ENCODE measurements at regions not wholly inside any gene's neighbourhood (a gene's known extent, or its start where the extent isn't known, plus 50 kb on each side); places are given as distances from the start of the nearest gene placed in this dataset.

GRCh38 chr1:98256700-98257099, 335.9 kb upstream of the DPYD start:
- TF ChIP-seq CTBP1 (IDR thresholded peaks at IDR 0.05; ENCODE audit: borderline replicate concordance): no peak
- no peak for TF ChIP-seq FOXK2 (IDR thresholded peaks at IDR 0.05)
- no peak for TF ChIP-seq ARNT (IDR thresholded peaks at IDR 0.05)
- TF ChIP-seq, protein P1, sequence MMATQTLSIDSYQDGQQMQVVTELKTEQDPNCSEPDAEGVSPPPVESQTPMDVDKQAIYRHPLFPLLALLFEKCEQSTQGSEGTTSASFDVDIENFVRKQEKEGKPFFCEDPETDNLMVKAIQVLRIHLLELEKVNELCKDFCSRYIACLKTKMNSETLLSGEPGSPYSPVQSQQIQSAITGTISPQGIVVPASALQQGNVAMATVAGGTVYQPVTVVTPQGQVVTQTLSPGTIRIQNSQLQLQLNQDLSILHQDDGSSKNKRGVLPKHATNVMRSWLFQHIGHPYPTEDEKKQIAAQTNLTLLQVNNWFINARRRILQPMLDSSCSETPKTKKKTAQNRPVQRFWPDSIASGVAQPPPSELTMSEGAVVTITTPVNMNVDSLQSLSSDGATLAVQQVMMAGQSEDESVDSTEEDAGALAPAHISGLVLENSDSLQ (IDR thresholded peaks at IDR 0.05): no peak
- TF ChIP-seq ELF4 (IDR thresholded peaks at IDR 0.05): no peak
- no peak for TF ChIP-seq FOXM1 (IDR thresholded peaks at IDR 0.05; ENCODE audit: borderline replicate concordance)
- TF ChIP-seq ZNF384 (IDR thresholded peaks at IDR 0.05): no peak
- no peak for TF ChIP-seq HDGF (IDR thresholded peaks at IDR 0.05; ENCODE audit: borderline replicate concordance)
- TF ChIP-seq FOXA1 (IDR thresholded peaks at IDR 0.05): no peak
- TF ChIP-seq SUZ12 (IDR thresholded peaks at IDR 0.05): no peak
- no peak for TF ChIP-seq TARDBP (IDR thresholded peaks at IDR 0.05)
- TF ChIP-seq SP1 (IDR thresholded peaks at IDR 0.05): no peak
- no peak for TF ChIP-seq LEF1 (IDR thresholded peaks at IDR 0.05; ENCODE audit: borderline replicate concordance)
- TF ChIP-seq BHLHE40 (IDR thresholded peaks at IDR 0.05; ENCODE audit: borderline replicate concordance): no peak
- no peak for TF ChIP-seq L3MBTL2 (conservative IDR thresholded peaks at IDR 0.05)
- TF ChIP-seq NFRKB (IDR thresholded peaks at IDR 0.05): no peak
- DNase-seq (ENCODE audit: extremely low spot score): no peak
- CTCF ChIA-PET: no interaction called here
- POLR2A ChIA-PET: no interaction called here

- POLR2A ChIA-PET: no interaction called here
- no peak for DNase-seq (ENCODE audit: extremely low spot score)
These were observed 332.3 kb upstream of the DPYD start for GRCh38 chr1:98253145-98253544.

GRCh38 chr1:98251497-98251896, 330.7 kb upstream of the DPYD start:
- POLR2A ChIA-PET: no interaction called here
- TF ChIP-seq SUZ12 (IDR thresholded peaks at IDR 0.05): no peak
- no peak for TF ChIP-seq ELF4 (IDR thresholded peaks at IDR 0.05)
- no peak for TF ChIP-seq FOXM1 (IDR thresholded peaks at IDR 0.05; ENCODE audit: borderline replicate concordance)
- no peak for TF ChIP-seq FOXA1 (IDR thresholded peaks at IDR 0.05)
- TF ChIP-seq L3MBTL2 (conservative IDR thresholded peaks at IDR 0.05): no peak
- no peak for TF ChIP-seq HDGF (IDR thresholded peaks at IDR 0.05; ENCODE audit: borderline replicate concordance)
- no peak for TF ChIP-seq CTBP1 (IDR thresholded peaks at IDR 0.05; ENCODE audit: borderline replicate concordance)
- no peak for TF ChIP-seq SP1 (IDR thresholded peaks at IDR 0.05)
- TF ChIP-seq, protein P1 (IDR thresholded peaks at IDR 0.05): no peak
- no peak for TF ChIP-seq TARDBP (IDR thresholded peaks at IDR 0.05)
- no peak for TF ChIP-seq NFRKB (IDR thresholded peaks at IDR 0.05)
- TF ChIP-seq BHLHE40 (IDR thresholded peaks at IDR 0.05; ENCODE audit: borderline replicate concordance): no peak
- no peak for TF ChIP-seq LEF1 (IDR thresholded peaks at IDR 0.05; ENCODE audit: borderline replicate concordance)
- TF ChIP-seq ZNF384 (IDR thresholded peaks at IDR 0.05): no peak
- CTCF ChIA-PET: no interaction called here
- DNase-seq (ENCODE audit: extremely low spot score): no peak

More at GRCh38 chr1:98253145-98253544, 332.3 kb upstream of the DPYD start:
- TF ChIP-seq, protein P1 (IDR thresholded peaks at IDR 0.05): no peak
- no peak for TF ChIP-seq CTBP1 (IDR thresholded peaks at IDR 0.05; ENCODE audit: borderline replicate concordance)
- TF ChIP-seq ARNT (IDR thresholded peaks at IDR 0.05): no peak
- TF ChIP-seq FOXK2 (IDR thresholded peaks at IDR 0.05): no peak
- no peak for TF ChIP-seq FOXA1 (IDR thresholded peaks at IDR 0.05)
- no peak for TF ChIP-seq SP1 (IDR thresholded peaks at IDR 0.05)
- TF ChIP-seq SUZ12 (IDR thresholded peaks at IDR 0.05): no peak
- no peak for TF ChIP-seq FOXM1 (IDR thresholded peaks at IDR 0.05; ENCODE audit: borderline replicate concordance)
- no peak for TF ChIP-seq NFRKB (IDR thresholded peaks at IDR 0.05)
- TF ChIP-seq ZNF384 (IDR thresholded peaks at IDR 0.05): no peak
- TF ChIP-seq HDGF (IDR thresholded peaks at IDR 0.05; ENCODE audit: borderline replicate concordance): no peak
- CTCF ChIA-PET: no interaction called here

GRCh38 chr1:98232678-98233077, 311.8 kb upstream of the DPYD start:
- no peak for DNase-seq (ENCODE audit: extremely low spot score)
- ChIA-PET CTCF (no interaction called here), POLR2A (no interaction called here)
- TF ChIP-seq ELF4 (IDR thresholded peaks at IDR 0.05): no peak
- TF ChIP-seq, protein P1 (IDR thresholded peaks at IDR 0.05): no peak
- TF ChIP-seq FOXM1 (IDR thresholded peaks at IDR 0.05; ENCODE audit: borderline replicate concordance): no peak
- no peak for TF ChIP-seq BHLHE40 (IDR thresholded peaks at IDR 0.05; ENCODE audit: borderline replicate concordance)
- no peak for TF ChIP-seq HDGF (IDR thresholded peaks at IDR 0.05; ENCODE audit: borderline replicate concordance)
- no peak for TF ChIP-seq FOXK2 (IDR thresholded peaks at IDR 0.05)
- TF ChIP-seq SUZ12 (IDR thresholded peaks at IDR 0.05): no peak
- no peak for TF ChIP-seq ARNT (IDR thresholded peaks at IDR 0.05)
- no peak for TF ChIP-seq L3MBTL2 (conservative IDR thresholded peaks at IDR 0.05)
- no peak for TF ChIP-seq CTBP1 (IDR thresholded peaks at IDR 0.05; ENCODE audit: borderline replicate concordance)
- TF ChIP-seq NFRKB (IDR thresholded peaks at IDR 0.05): no peak
- TF ChIP-seq FOXA1 (IDR thresholded peaks at IDR 0.05): no peak
- TF ChIP-seq LEF1 (IDR thresholded peaks at IDR 0.05; ENCODE audit: borderline replicate concordance): no peak

GRCh38 chr1:98222706-98223105, 301.9 kb upstream of the DPYD start:
- TF ChIP-seq ARNT (IDR thresholded peaks at IDR 0.05) (no peak), LEF1 (IDR thresholded peaks at IDR 0.05; ENCODE audit: borderline replicate concordance) (no peak)
- CTCF ChIA-PET: no interaction called here
- POLR2A ChIA-PET: no interaction called here
- no peak for DNase-seq (ENCODE audit: extremely low spot score)

GRCh38 chr1:98221923-98222322, 301.1 kb upstream of the DPYD start:
- DNase-seq (ENCODE audit: extremely low spot score): no peak
- POLR2A ChIA-PET: no interaction called here
- CTCF ChIA-PET: no interaction called here
- no peak for TF ChIP-seq ELF4 (IDR thresholded peaks at IDR 0.05)
- TF ChIP-seq ZNF384 (IDR thresholded peaks at IDR 0.05): no peak
